ENCODE measurements at regions not wholly inside any gene's neighbourhood (a gene's known extent, or its start where the extent isn't known, plus 50 kb on each side); places are given as distances from the start of the nearest gene placed in this dataset.

GRCh38 chr3:72231439-72232196, 446.7 kb upstream of the PROK2 start:
- Mint-ChIP-seq H3K4me1 (peaks cover 2 to 8% of the 10 kb centered on the region in 2 experiments), H3K4me3 (no peak overlapping the region), H3K36me3 (ENCODE audit: insufficient read depth in 1 of 3, low read depth in 3 of 3) (no peaks in the 10 kb centered on the region), H3K9me3 (peaks cover 1 to 2% of the 10 kb centered on the region in 2 experiments; a peak in 3 of 5 replicates), H3K27me3 (ENCODE audit: low read depth) (peaks cover 8% of the 10 kb centered on the region), H3K27ac (no peak overlapping the region; a peak in 2 of 7 replicates)
- Histone ChIP-seq H3T11ph (ENCODE audit: low read length) (no peak overlapping the region), H2BK5ac (ENCODE audit: insufficient read length, low read length) (no peak overlapping the region), H3K23ac (ENCODE audit: insufficient read length, low read depth, low read length) (no peak overlapping the region), H2AFZ (ENCODE audit: low read length) (no peak overlapping the region), H3K27ac (ENCODE audit: insufficient read length, low read depth, low read length) (no peak overlapping the region), H4K5ac (ENCODE audit: insufficient read length, low read depth, low read length) (no peak overlapping the region), H3K9me3 (ENCODE audit: control insufficient read depth, low read depth, low read length) (no peaks in the 10 kb centered on the region), H3K9ac (ENCODE audit: extremely low read depth, insufficient read length, low read length) (no peak overlapping the region), H3K79me2 (ENCODE audit: insufficient read depth, low read length) (no peaks in the 10 kb centered on the region), H2BK120ac (ENCODE audit: low read depth, low read length, poor library complexity, severe bottlenecking) (no peak overlapping the region), H2BK15ac (ENCODE audit: low read depth, low read length) (no peak overlapping the region), H3K4me2 (ENCODE audit: insufficient read depth, insufficient read length, low read length) (no peak overlapping the region), H2BK20ac (ENCODE audit: low read depth, low read length, poor library complexity, severe bottlenecking) (no peak overlapping the region), H3K27me3 (ENCODE audit: insufficient read depth, low read length) (no peaks in the 10 kb centered on the region), H3K79me1 (ENCODE audit: insufficient read depth, low read depth, low read length, poor library complexity, severe bottlenecking) (no peaks in the 10 kb centered on the region), H4K91ac (ENCODE audit: insufficient read length, low read depth, low read length) (no peak overlapping the region), H4K8ac (replicated peaks; ENCODE audit: insufficient read length, low read depth, low read length) (no peak overlapping the region), H3K4ac (ENCODE audit: low read depth, low read length) (no peak overlapping the region), H3K14ac (ENCODE audit: insufficient read depth, low read length) (no peak overlapping the region), H4K20me1 (ENCODE audit: control insufficient read depth, insufficient read depth, insufficient read length) (no peaks in the 10 kb centered on the region), H2BK12ac (ENCODE audit: insufficient read length, low read depth, low read length) (no peak overlapping the region), H3K23me2 (ENCODE audit: insufficient read length, low read depth, low read length, poor library complexity, severe bottlenecking) (no peaks in the 10 kb centered on the region), H3K56ac (ENCODE audit: insufficient read length, low read depth, low read length) (no peak overlapping the region), H2AK5ac (ENCODE audit: insufficient read length, low read length) (no peak overlapping the region), H3K4me1 (ENCODE audit: insufficient read depth, low read length) (no peaks in the 10 kb centered on the region), H3K18ac (ENCODE audit: insufficient read length, low read depth, low read length) (no peak overlapping the region)
- WGBS (ENCODE audit: extremely low coverage, insufficient read length, low lambda C conversion rate) = no CpG with 5 or more reads among the region's 10 CpGs
- TF ChIP-seq CTCF (conservative IDR thresholded peaks at IDR 0.05) = no peak
- no peak for DNase-seq

All from H9 (cell line).